T-helper 2 cell (primary cell): ENCODE measurements at regions not wholly inside any gene's neighbourhood (a gene's known extent, or its start where the extent isn't known, plus 50 kb on each side); places are given as distances from the start of the nearest gene placed in this dataset.

Source experiments
- DNase-seq, 5 experiments: peaks; one replicate each; pipeline versions ENCODE4 v3.0.0 to v3.0.0-alpha.2; 2012 to 2022

DNA sequence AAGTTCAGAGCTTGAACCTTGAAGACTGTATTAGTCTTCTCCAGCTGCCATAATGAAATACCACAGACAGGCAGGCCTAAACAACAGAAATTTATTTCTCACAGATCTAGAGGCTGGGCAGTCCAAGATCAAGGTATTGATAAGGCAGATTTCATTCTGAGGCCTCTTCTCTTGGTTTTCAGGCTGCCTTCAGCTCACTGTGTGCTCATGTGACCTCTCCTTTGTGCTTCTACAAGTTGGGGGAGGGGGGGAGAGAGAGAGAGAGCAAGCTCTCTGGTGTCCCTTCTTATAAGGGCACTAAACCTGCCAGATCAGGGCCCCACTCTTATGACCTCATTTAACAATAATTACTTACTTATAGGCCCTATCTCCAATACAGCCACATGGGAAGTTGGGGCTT is 102.6 kb upstream of the RSPO3 start:
- DNase-seq: no peak

- no peak for DNase-seq
These were observed 98.6 kb upstream of the RSPO3 start for GRCh38 chr6:127019828-127020227.

GRCh38 chr6:127022302-127022701 is 96.2 kb upstream of the RSPO3 start:
- no peak for DNase-seq

DNA sequence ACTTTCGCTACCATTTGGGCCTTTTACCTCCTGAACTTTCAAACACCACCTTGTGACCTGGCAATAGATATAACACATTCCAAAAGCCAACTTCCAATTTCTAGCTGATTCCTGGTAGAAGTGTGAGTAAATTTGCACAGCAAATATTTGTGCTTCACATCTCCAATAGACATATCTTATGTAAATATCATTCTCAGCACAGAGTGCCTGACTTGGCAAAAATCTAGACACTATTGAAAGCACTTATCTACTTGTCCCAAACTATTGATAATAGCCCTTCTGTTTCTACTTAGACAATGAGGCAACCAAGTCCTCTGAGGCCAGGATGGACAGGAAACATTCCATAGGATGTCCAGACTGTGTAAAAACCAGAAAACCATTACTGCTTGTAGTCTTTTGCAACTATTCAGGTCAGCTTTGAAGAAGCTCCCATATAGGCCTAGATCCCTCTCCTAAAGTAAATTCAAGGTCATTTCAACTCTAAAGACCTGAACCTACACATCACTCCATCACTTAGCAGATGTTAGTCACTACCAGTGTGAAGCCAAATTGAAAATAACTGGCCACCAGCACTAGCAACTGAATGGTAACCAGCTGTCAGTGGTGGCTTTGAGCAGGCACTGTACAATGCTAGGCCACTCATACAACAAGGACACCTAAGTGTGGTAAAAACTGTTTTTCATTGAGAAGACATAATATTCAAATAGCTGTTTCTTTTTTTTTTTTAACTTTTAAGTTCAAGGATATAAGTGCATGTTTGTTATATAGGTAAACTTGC is 95.3 kb upstream of the RSPO3 start:
- DNase-seq: no peak

DNA sequence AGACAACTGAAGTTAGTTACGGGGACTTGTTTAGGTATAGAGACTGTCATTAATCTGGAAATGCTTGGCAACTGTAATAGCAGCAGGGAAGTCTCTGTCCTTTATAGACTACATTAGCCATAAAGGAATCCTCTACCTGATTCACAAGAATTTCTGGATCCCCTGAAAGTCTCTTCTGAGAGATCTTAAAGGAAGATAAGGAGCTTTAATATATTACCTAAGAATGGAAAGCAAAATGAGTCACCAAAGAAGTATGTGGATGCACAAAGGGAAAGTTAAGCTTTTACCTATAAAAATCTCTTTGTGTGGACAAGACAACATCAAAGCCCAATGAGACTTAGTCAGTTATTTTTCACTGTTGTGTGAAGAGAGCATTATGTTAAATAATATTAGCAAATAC is 92.2 kb upstream of the RSPO3 start:
- DNase-seq: no peak

- no peak for DNase-seq
These were observed 88.4 kb upstream of the RSPO3 start for GRCh38 chr6:127030111-127030510.

GRCh38 chr6:127030836-127031235 is 87.6 kb upstream of the RSPO3 start:
- no peak for DNase-seq

DNA sequence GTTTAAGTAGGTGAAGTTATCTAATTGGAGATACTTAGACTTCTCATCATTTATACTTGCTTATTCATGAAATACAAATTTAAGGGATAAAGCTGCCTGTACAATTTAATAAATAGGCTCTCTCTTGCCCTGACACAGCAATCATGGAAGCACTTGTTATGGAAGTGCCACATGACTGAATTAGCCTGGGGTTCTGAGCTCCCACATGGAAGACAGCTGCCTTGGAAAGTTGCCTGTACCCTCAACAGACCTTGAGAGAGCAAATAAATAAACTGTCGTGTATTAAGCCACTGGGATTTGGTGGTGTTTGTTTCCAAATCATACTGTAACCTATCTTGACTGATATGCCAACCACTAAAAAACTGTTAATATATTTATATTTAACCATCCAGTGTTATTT is 87.0 kb upstream of the RSPO3 start:
- DNase-seq: no peak

DNA sequence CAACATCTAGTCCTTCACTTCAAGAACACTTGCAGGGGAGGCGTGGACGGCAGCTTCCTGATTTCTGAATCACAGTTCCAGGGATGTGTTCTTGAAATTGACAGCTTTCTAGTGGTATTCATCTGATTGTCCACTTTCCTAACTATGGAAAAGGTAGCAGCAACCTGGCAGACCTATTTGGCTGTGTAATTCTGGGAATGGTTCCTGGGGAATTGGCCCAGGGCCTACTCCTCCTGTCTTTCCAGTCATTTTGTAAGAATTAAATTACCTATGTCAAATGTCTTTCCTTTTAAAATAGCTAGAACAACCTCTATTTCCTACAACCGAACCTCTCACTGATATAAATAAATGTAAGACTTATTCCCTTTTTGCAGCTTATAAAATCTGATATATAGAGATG is 85.5 kb upstream of the RSPO3 start:
- DNase-seq: no peak

- DNase-seq: peak in 1 of 5 experiments; percentile 5
These were observed 66.8 kb upstream of the RSPO3 start for GRCh38 chr6:127051571-127052260.

DNA sequence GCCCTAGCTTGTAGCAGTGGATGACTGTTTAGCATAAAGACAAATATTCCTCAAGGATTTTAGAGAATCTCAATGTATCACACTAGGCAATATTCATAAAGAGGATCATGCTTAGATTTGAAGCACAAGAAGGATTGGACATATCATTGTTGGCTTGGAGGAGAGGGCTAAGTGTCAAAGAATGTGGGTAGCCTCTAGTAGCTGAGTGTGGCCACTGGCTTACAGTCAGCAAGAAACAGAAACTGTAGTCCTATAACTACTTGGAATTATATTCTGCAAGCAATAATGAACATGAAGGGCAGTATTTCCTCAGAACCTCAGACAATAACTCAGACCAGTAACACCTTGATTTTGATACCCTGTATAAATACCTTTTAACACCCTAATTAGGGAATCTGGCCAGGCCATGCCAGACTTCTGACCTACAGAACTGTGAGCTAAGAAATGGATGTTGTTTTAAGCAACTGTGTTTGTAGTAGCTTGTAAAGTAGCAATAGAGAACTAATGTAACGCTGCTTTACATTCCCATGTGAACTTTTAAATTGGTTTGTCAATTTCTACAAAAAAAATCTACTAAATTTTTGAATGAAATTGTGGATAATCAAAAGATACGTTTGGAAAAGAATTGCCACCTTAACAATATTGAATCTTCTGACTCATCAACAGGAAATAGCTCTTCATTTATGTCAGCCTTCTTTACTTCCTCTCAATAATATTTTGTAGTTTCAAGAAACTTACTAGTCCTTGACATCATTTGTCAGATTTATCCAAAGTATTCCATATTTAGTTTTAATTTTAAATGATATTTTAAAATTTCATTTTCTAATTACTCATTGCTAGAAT is 65.2 kb upstream of the RSPO3 start:
- no peak for DNase-seq

- DNase-seq: no peak
These were observed 64.6 kb upstream of the RSPO3 start for GRCh38 chr6:127053875-127054235.

GRCh38 chr6:127058027-127058426 is 60.4 kb upstream of the RSPO3 start:
- DNase-seq: no peak

- no peak for DNase-seq
These were observed 59.5 kb upstream of the RSPO3 start for GRCh38 chr6:127058936-127059335.
